CD4-positive, alpha-beta T cell treated with Interleukin-21 for 1 hour (primary cell): ENCODE measurements at regions not wholly inside any gene's neighbourhood (a gene's known extent, or its start where the extent isn't known, plus 50 kb on each side); places are given as distances from the start of the nearest gene placed in this dataset.
"Not testable (repeated sequence)": the region's sequence is repeated elsewhere in the genome, so short reads cannot be mapped to it uniquely, and the experiment has no call there.

ENCODE experiments used
- DNase-seq: peaks from one replicate; pipeline ENCODE4 v3.0.0-alpha.2; 2020

- DNase-seq: no peak
These were observed 142.1 kb downstream of the C6orf118 start for GRCh38 chr6:165167311-165167710.

- DNase-seq: no peak
These were observed 145.9 kb downstream of the C6orf118 start for GRCh38 chr6:165163519-165163918.

DNA sequence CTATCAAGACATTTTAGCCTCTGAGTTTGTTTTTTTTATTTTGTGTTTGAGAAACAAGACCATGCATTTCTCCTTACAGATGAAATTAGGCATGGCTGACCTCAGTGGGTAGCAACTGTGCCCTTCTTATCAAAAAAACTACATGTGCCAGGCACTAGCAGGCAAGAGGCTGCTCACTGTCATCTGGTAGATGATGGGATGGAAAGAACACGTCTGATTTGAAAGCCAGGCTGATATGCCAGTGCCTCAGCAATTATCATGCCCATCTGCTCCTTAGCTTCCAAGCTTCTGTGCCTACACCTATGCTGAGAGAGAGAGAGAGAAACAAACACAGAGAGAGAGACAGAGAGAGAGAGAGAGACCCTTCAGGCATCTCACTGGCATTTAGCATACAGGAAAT, 149.9 kb downstream of the C6orf118 start:
- no peak for DNase-seq

DNA sequence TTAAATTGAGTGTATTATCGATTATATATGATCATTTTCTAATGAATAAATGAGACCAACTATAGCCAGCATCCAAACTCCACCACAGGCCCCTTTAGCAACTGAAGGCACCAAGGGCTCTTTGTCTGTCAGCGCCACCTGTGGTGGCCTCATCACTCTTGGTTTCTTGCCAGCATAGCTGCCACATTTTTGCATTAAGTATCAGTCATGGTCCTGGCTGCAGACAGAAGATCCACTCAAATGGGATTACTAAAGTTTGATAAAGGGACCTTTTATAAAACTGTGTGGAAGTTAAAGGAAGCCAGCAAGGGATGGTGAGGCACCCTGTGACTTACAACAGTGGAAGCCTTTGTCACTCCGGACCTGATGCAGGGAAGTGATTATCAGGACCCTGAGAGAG, 162.9 kb downstream of the C6orf118 start:
- no peak for DNase-seq

- DNase-seq: no peak
These were observed 173.5 kb downstream of the C6orf118 start for GRCh38 chr6:165135889-165136288.

DNA sequence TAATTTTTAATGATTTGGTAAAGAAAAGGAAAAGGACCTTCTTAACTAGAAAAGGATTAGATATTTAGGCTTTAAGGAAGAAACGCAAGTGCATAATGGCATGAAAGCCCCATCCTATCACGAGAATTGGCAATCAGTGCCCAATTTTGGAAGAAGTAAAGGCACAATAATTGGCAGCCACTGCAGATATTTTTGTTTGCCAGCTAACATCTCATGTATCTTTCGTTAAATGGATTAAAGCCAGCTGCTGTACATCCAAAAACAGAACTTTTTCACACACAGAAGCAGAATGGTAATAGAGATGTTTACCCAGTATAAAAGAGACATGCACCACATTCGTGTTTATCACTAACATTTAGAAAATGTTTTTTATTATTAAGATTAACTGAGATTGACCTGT, 180.3 kb downstream of the C6orf118 start:
- no peak for DNase-seq

- not testable (repeated sequence) for DNase-seq
These were observed 181.7 kb downstream of the C6orf118 start for GRCh38 chr6:165127743-165128142.

DNA sequence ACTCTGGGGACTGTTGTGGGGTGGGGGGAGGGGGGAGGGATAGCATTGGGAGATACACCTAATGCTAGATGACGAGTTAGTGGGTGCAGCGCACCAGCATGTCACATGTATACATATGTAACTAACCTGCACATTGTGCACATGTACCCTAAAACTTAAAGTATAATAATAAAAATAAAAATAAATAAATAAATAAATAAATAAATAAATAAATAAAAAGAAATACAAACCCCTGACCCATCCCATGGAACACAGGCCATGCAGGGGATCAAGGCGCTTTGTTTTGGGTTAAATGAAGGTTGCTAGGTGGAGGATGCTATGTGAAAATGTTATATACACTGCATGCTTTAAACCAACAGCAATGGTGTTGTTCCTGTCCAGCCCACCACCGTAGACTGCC, 184.7 kb downstream of the C6orf118 start:
- DNase-seq: not testable (repeated sequence)

DNA sequence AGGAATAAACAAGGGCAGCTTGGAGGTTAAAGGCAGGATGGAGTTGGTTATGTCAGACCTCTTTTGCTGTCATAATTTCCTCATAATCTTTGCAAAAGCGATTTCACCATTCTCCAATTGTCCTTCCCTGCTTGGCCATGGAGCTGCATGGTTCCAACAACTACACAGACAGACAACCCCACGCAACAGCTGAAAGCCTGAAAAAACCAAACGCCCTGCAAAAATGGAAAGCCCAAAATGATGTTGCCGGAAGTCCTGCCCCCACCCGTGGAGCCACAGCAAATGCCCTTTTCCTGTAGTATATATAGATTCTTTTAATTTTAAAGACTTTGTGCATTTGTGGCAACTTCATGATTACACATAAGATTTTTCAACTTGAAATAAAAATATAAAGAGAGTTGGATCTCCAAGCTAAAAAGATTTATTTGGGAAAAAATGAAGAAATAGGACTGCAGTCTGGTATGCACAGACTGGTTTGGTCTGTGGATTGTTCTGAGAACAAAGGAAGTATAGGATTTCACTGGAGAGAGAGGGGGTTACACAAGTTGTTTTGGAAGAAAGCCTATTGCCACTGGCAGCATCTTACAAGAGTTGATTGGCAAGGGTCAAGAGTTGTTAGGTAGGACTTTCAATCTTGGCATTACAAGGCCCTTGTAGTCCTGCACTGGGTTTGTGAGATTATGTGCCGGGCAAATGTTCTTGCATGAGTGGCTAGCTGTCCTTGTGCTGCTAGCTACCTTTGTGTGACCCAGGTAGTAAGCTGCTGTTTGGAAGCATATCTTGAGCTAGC, 190.0 kb downstream of the C6orf118 start:
- DNase-seq: no peak

DNA sequence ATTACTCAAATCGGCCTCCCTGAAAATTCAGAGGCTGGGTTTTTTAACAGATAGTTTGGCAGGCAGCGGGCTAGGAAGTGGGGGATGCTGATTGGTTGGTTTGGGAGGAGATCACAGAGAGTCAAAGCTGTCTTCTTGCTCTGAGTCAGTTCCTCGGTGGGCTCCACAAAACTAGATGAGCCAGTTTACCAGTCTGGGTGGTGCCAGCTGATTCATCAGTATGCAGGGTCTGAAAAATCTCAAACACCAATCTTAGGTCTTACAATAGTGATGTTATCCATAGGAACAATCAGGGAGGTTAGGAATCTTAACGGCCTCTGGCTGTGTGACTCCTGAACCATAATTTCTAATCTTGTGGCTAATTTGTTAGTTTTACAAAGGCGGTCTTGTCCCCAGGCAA, 190.7 kb downstream of the C6orf118 start:
- DNase-seq: no peak

DNA sequence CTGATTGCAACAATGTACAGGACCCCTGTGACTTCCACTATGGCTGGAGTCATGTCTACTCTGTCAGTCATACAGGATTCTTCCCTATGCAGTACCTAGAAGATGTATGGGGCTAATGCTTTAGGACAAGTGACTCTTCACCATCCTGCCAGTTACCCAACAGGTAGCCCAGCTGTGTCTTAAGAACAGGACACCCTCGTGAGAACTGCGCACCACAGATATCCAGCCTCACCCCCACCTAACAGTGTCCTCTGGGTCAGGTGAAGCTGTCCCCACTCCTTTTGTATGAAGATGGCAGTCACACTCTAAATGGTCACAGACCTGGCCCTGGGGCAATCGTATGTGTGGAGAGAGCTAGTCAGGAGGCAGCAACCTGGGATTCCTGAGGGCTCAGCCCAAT, 191.6 kb downstream of the C6orf118 start:
- DNase-seq: no peak

DNA sequence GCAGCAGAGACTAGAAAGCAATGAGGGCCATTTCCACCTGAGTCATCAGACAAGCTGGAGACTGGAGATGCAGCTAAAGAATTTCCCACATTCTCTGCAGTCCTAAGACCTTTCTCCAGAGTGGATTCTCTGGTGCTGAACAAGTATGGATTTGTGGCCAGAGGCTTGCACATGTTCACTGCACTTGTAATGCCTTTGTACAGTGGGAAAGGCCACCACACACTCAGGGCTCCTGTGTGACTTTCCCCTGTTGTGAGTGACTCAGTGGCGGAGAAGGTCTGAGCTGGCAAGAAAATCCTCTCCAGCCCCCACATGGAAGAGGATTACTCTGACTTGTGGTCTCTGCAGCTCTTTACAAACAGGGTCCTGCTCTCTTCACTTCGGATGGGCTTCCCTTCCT, 192.3 kb downstream of the C6orf118 start:
- no peak for DNase-seq

DNA sequence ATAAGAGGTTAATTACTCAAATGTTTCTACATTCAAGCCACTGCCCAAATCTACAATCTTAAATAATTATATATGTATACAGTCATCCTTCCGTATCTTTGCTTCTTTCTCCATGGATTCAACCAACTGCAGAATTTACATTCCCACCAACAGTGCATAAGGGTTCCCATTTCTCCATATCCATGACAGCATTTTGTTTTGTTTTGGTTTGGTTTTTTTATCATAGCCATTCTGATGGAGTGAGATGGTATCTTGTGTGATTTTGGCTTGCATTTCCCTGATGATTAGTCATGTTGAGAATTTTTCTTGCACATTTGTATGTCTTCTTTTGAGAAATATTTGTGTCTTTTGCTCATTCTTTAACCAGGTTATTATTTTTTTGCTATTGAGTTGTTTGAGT, 198.5 kb downstream of the C6orf118 start:
- DNase-seq: no peak

DNA sequence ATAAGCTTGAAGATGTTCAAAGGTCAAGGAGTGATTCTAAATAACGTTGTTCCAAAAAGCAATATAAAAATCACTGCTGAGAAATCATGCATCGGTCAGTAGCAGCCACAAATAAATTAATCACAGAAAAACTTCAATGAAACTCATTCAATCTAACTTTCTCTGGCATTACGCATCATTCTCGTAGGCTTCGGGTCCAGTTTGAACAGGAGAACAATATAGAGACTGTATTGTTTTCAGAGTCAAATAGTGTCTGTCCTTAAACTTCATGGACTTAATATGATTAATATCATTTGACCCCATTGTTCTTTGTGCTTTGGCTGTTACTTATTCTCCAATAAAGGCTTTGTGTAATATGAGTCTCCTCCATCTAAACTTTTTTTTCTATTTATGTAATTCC, 200.4 kb downstream of the C6orf118 start:
- DNase-seq: no peak

DNA sequence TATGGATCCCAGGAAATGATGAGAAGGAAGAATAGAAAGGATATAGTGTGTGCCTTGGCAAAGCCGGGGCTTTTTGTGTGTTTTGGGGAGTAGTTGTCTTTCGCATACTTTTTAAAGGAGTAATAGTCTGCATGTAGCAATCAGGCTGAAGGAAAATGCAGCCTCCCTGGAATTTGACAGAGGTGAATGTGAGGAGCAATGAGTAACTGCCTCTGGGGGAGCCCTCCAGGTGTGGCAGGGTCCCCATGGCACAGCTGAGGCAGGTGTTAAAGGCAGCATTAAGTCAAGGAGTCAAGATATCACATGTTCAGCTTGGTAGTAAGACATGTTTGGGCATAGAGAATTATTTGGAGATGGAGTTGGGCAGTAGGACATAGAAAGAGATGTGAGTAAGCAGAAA, 203.1 kb downstream of the C6orf118 start:
- no peak for DNase-seq

DNA sequence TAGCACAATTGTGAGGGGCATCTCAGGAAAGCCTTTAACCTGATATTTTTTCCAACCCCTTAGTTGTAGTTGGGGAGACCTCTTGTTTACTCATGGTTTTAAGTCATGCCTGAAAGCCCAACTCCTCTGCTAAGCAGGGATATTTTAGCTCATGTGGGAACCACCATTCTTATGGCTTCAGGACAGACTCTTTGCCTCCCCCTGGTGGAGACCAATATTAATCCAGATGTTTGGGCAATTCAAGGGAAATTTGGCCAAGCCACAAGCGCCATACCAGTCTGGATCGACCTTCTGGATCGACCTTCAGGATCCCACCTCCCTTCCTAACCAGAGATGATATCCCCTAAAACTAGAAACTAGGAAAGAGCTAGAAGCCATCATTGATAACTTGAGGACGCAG, 211.2 kb downstream of the C6orf118 start:
- no peak for DNase-seq

- no peak for DNase-seq
These were observed 212.5 kb downstream of the C6orf118 start for GRCh38 chr6:165096868-165097267.

- DNase-seq: no peak
These were observed 213.2 kb downstream of the C6orf118 start for GRCh38 chr6:165096209-165096608.

GRCh38 chr6:165092881-165093595, 216.4 kb downstream of the C6orf118 start:
- no peak for DNase-seq

DNA sequence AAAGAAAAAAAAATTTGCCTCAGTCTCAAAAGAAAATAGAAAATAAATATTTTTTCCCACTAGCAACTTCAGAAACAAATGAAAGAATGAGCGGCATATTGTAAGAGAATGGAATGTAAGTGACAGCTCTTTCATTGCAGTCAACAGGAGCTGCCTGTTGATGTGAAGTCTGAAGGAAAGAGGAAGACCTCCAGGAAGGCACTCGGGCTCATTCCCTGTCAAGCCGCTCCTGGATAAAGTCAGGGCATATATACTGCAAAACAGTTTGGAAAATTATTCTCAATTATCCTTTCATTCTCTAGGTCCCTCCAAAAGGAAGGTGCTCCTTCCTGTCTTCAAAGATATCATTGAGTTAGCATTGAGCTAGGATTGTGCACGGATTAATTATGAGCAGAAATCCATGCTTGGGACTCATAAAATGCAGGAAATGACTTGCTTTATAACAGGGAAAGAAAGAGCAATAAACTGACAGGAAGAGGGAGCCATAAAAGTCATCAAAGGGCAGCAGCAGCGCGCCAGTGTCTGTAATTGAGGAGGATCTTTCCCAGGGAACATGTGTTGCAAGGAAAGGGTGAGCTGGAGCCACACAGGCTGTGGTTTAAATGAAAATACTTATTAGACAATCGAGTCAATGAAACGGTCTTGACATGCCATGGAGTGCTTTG, 218.2 kb downstream of the C6orf118 start:
- no peak for DNase-seq

GRCh38 chr6:165090242-165090641, 219.2 kb downstream of the C6orf118 start:
- no peak for DNase-seq

DNA sequence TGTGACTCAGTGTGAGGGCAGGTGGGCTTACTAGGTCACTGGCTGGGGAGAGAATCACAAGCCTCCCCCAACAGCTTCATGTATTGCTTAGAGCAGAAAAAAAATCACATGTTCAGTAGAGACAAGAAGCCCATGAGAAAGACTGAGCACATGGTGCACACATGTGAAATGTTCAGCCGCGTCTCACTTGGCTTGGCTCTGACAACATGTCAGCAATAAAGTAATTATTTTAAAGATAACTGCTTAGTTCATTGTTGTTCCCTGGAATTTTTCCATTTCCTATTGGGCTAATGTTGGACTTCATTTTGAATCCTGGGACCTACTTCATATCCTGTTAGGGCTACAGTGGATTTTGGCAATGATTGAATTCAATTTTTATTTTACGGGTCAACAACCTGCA, 222.6 kb downstream of the C6orf118 start:
- no peak for DNase-seq

DNA sequence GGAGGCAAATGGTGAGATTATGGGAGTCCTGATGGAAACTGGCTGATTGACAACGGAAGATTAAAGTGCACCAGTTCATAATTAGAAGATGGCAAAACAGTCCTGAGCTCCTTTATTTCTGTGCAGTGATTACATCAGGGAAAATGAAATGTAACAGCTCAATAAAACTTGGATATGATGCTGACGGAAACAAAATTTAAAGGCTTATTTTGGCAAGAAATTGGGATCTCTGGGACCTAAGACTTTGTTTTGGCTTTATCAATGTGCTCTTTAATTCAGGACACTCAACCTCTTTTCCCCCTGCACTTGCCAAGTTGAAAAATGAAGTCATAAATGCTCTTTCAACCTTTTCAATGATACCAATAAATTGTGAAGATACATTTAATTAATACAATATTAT, 226.8 kb downstream of the C6orf118 start:
- DNase-seq: no peak

DNA sequence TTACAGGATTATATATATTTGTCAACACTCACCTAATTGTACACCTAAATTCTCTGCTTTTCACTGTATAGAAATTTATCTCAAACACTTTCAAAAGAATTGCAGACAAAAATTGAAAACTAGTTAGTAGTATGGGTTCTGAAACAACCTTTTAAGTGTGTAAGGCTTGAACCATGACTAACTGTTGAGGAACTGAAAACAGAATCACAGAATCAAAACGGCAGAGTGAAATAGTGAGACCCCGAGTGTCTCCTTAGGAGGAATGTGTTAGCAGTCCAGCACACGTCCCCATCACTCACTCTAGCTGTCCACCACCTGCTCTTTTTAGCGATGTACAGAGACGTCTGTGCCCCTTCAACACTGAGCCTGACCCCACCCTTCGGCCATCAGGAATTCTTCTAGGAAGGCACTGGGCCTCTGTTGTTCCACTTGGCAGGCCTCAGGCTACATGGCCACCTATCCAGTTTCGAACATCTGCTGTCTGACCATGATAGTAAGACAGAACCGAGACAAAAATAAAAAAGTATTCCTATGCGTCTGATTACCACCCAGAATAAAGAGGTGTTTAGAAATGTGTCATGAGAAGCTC, 227.4 kb downstream of the C6orf118 start:
- no peak for DNase-seq
